MM.1S (cell line): ENCODE measurements at regions not wholly inside any gene's neighbourhood (a gene's known extent, or its start where the extent isn't known, plus 50 kb on each side); places are given as distances from the start of the nearest gene placed in this dataset.

Source experiments
- DNase-seq: peaks from one replicate; pipeline ENCODE4 v3.0.0-alpha.2; 2015
- H2AFZ ChIP-seq: fragments of 300-600 bp; sonication (generic); 2 replicates; pipeline ENCODE4 v1.6.0; 2016; ENCODE audit warnings: antibody characterized with exemption, low read length
- H3F3A ChIP-seq: fragments of 300-600 bp; sonication (generic); 2 replicates; pipeline ENCODE4 v1.6.1; 2016; ENCODE audit warnings: mild to moderate bottlenecking, antibody characterized with exemption, low read length, moderate library complexity, mixed read lengths; ENCODE audit not compliant: insufficient read depth
- H3K27ac ChIP-seq: fragments of 300-600 bp; sonication (generic); 2 replicates; pipeline ENCODE4 v1.5.1; 2016; ENCODE audit warnings: mild to moderate bottlenecking, low read length
- H3K27me3 ChIP-seq: fragments of 300-600 bp; sonication (generic); replicated peaks from 2 replicates; pipeline ENCODE4 v1.6.0; 2016; ENCODE audit warnings: low read length; ENCODE audit not compliant: insufficient read depth
- H3K36me3 ChIP-seq: fragments of 300-600 bp; sonication (generic); replicated peaks from 2 replicates; pipeline ENCODE4 v1.6.1; 2016; ENCODE audit warnings: mild to moderate bottlenecking, low read length, mixed read lengths; ENCODE audit not compliant: insufficient read depth
- H3K4me1 ChIP-seq: fragments of 300-600 bp; sonication (generic); 2 replicates; pipeline ENCODE4 v1.6.1; 2016; ENCODE audit warnings: low read length, mixed read lengths
- H3K4me2 ChIP-seq: fragments of 300-600 bp; sonication (generic); 2 replicates; pipeline ENCODE4 v1.6.0; 2016; ENCODE audit warnings: low read depth, low read length
- H3K4me3 ChIP-seq: fragments of 300-600 bp; sonication (generic); 2 replicates; pipeline ENCODE4 v1.5.1; 2016; ENCODE audit warnings: low read length, mixed read lengths
- H3K79me2 ChIP-seq: fragments of 300-600 bp; sonication (generic); 2 replicates; pipeline ENCODE4 v1.6.1; 2016; ENCODE audit warnings: mixed run types, low read length, mixed read lengths
- H3K9ac ChIP-seq: fragments of 300-600 bp; sonication (generic); 2 replicates; pipeline ENCODE4 v1.6.1; 2016; ENCODE audit warnings: low read length, mixed read lengths
- H3K9me2 ChIP-seq: fragments of 300-600 bp; sonication (generic); replicated peaks from 2 replicates; pipeline ENCODE4 v1.6.1; 2016; ENCODE audit warnings: mild to moderate bottlenecking, low read length, mixed read lengths; ENCODE audit not compliant: insufficient read depth
- H3K9me3 ChIP-seq: fragments of 300-600 bp; sonication (generic); replicated peaks from 2 replicates; pipeline ENCODE4 v1.6.1; 2016; ENCODE audit warnings: mild to moderate bottlenecking, low read length, mixed read lengths; ENCODE audit not compliant: insufficient read depth
- H4K20me1 ChIP-seq: fragments of 300-600 bp; sonication (generic); 2 replicates; pipeline ENCODE4 v1.6.1; 2016; ENCODE audit warnings: mild to moderate bottlenecking, low read length, moderate library complexity, mixed read lengths; ENCODE audit not compliant: insufficient read depth
- EZH2 ChIP-seq: fragments of 300-600 bp; sonication (generic); optimal IDR thresholded peaks from 2 replicates; pipeline ENCODE3; 2017; ENCODE audit warnings: low read depth, mild to moderate bottlenecking, antibody characterized with exemption, low read length, mixed read lengths
- EZH2phosphoT487 ChIP-seq: fragments of 300-600 bp; sonication (generic); IDR thresholded peaks from 2 replicates; pipeline ENCODE4 v1.6.1; 2018; ENCODE audit warnings: antibody characterized with exemption, low read length
- TF ChIP-seq, protein P1 (sequence below): fragments of 300-600 bp; sonication (generic); IDR thresholded peaks from 2 replicates; pipeline ENCODE4 v1.5.1; 2016; ENCODE audit warnings: antibody characterized with exemption, low read length, mixed read lengths

GRCh38 chr1:234992065-234992464, 136.6 kb downstream of the TOMM20 start:
- H3K9me2 ChIP-seq: no peaks in the 10 kb centered on the region
- H3K4me1 ChIP-seq: no peaks in the 10 kb centered on the region
- H3K36me3 ChIP-seq: no peaks in the 10 kb centered on the region
- H3K9me3 ChIP-seq: no peaks in the 10 kb centered on the region
- no peak overlapping the region for H3K27ac ChIP-seq
- H3F3A ChIP-seq: no peaks in the 10 kb centered on the region
- no peak overlapping the region for H2AFZ ChIP-seq
- H3K4me3 ChIP-seq: no peak overlapping the region
- no peaks in the 10 kb centered on the region for H3K79me2 ChIP-seq
- TF ChIP-seq, protein P1, sequence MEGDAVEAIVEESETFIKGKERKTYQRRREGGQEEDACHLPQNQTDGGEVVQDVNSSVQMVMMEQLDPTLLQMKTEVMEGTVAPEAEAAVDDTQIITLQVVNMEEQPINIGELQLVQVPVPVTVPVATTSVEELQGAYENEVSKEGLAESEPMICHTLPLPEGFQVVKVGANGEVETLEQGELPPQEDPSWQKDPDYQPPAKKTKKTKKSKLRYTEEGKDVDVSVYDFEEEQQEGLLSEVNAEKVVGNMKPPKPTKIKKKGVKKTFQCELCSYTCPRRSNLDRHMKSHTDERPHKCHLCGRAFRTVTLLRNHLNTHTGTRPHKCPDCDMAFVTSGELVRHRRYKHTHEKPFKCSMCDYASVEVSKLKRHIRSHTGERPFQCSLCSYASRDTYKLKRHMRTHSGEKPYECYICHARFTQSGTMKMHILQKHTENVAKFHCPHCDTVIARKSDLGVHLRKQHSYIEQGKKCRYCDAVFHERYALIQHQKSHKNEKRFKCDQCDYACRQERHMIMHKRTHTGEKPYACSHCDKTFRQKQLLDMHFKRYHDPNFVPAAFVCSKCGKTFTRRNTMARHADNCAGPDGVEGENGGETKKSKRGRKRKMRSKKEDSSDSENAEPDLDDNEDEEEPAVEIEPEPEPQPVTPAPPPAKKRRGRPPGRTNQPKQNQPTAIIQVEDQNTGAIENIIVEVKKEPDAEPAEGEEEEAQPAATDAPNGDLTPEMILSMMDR: no peak
- TF ChIP-seq EZH2phosphoT487 (no peak), EZH2 (no peak)
- no peak for DNase-seq
- H3K27me3 ChIP-seq: no peaks in the 10 kb centered on the region
- H4K20me1 ChIP-seq: no peaks in the 10 kb centered on the region
- no peak overlapping the region for H3K9ac ChIP-seq
- H3K4me2 ChIP-seq: no peak overlapping the region

GRCh38 chr1:234990874-234991801, 137.5 kb downstream of the TOMM20 start:
- no peaks in the 10 kb centered on the region for H3F3A ChIP-seq
- H3K79me2 ChIP-seq: no peaks in the 10 kb centered on the region
- H2AFZ ChIP-seq: no peak overlapping the region
- H3K9me2 ChIP-seq: no peaks in the 10 kb centered on the region
- TF ChIP-seq, protein P1: no peak
- TF ChIP-seq EZH2: no peak
- no peak for TF ChIP-seq EZH2phosphoT487
- no peaks in the 10 kb centered on the region for H3K27me3 ChIP-seq
- H3K9ac ChIP-seq: no peak overlapping the region
- H3K9me3 ChIP-seq: no peaks in the 10 kb centered on the region
- H3K27ac ChIP-seq: no peak overlapping the region
- no peak for DNase-seq
- no peaks in the 10 kb centered on the region for H3K4me1 ChIP-seq
- H3K4me2 ChIP-seq: no peak overlapping the region
- no peak overlapping the region for H3K4me3 ChIP-seq
- no peaks in the 10 kb centered on the region for H4K20me1 ChIP-seq
- H3K36me3 ChIP-seq: no peaks in the 10 kb centered on the region

DNA sequence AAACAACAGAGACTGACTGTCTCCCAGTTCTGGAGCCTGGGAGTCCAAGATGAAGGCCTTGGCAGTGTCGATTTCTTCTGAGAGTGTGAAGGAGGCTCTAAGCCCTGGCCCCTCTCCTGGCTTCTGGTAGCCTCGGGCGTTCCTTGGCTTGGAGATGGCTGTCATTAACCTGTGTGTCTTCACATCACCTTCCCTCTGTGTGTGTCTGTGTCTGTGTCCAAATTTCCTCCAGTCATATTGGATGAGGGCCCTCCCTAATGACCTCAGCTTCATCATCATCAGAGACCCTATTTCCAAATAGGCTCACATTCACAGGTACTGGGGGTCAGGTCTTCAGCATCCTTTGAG, 138.3 kb downstream of the TOMM20 start:
- H3K4me1 ChIP-seq: no peaks in the 10 kb centered on the region
- no peaks in the 10 kb centered on the region for H4K20me1 ChIP-seq
- DNase-seq: no peak
- H3K4me3 ChIP-seq: no peak overlapping the region
- H3K27me3 ChIP-seq: no peaks in the 10 kb centered on the region
- no peaks in the 10 kb centered on the region for H3F3A ChIP-seq
- no peaks in the 10 kb centered on the region for H3K9me3 ChIP-seq
- no peak overlapping the region for H3K4me2 ChIP-seq
- H3K9ac ChIP-seq: no peak overlapping the region
- H2AFZ ChIP-seq: no peak overlapping the region
- no peaks in the 10 kb centered on the region for H3K9me2 ChIP-seq
- no peaks in the 10 kb centered on the region for H3K79me2 ChIP-seq
- TF ChIP-seq, protein P1: no peak
- TF ChIP-seq EZH2: no peak
- no peak for TF ChIP-seq EZH2phosphoT487
- no peaks in the 10 kb centered on the region for H3K36me3 ChIP-seq
- no peak overlapping the region for H3K27ac ChIP-seq
